Hepatocyte (in vitro differentiated cells): ENCODE measurements at regions not wholly inside any gene's neighbourhood (a gene's known extent, or its start where the extent isn't known, plus 50 kb on each side); places are given as distances from the start of the nearest gene placed in this dataset.

Experiments used
- DNase-seq: peaks from one replicate; pipeline ENCODE4 v3.0.0-alpha.2; 2016; ENCODE audit warnings: low spot score
- H2AFZ ChIP-seq: fragments of 200-600 bp; sonication (generic); 2 replicates; pipeline ENCODE4 v1.6.0; 2016; ENCODE audit warnings: antibody characterized with exemption, mild to moderate bottlenecking
- H3K27ac ChIP-seq: fragments of 200-600 bp; sonication (generic); 2 replicates; pipeline ENCODE4 v1.5.1; 2016; ENCODE audit warnings: mild to moderate bottlenecking
- H3K27me3 ChIP-seq: fragments of 200-600 bp; sonication (generic); 2 replicates; pipeline ENCODE4 v1.6.1; 2016
- H3K36me3 ChIP-seq: fragments of 200-600 bp; sonication (generic); replicated peaks from 2 replicates; pipeline ENCODE4 v1.5.1; 2016; ENCODE audit warnings: low read depth; ENCODE audit not compliant: insufficient read depth
- H3K4me1 ChIP-seq: fragments of 200-600 bp; sonication (generic); 2 replicates; pipeline ENCODE4 v1.5.1; 2016; ENCODE audit warnings: mild to moderate bottlenecking, moderate library complexity; ENCODE audit not compliant: insufficient read depth
- H3K4me2 ChIP-seq: fragments of 200-600 bp; sonication (generic); 2 replicates; pipeline ENCODE4 v1.6.0; 2016
- H3K4me3 ChIP-seq: fragments of 200-600 bp; sonication (generic); 2 replicates; pipeline ENCODE4 v1.5.1; 2016; ENCODE audit warnings: mild to moderate bottlenecking
- H3K79me2 ChIP-seq: fragments of 200-600 bp; sonication (generic); 2 replicates; pipeline ENCODE4 v1.6.0; 2017; ENCODE audit warnings: mild to moderate bottlenecking
- H3K9me2 ChIP-seq: fragments of 200-600 bp; sonication (generic); replicated peaks from 2 replicates; pipeline ENCODE4 v1.6.0; 2017; ENCODE audit warnings: mild to moderate bottlenecking; ENCODE audit not compliant: insufficient read depth
- H3K9me3 ChIP-seq: fragments of 200-600 bp; sonication (generic); 2 replicates; pipeline ENCODE4 v1.5.1; 2016; ENCODE audit warnings: low read depth, mild to moderate bottlenecking
- H4K20me1 ChIP-seq: fragments of 200-600 bp; sonication (generic); 2 replicates; pipeline ENCODE4 v1.6.0; 2016; ENCODE audit warnings: mild to moderate bottlenecking; ENCODE audit not compliant: insufficient read depth, poor library complexity, severe bottlenecking
- EZH2 ChIP-seq: fragments of 200-600 bp; sonication (generic); IDR thresholded peaks from 2 replicates; pipeline ENCODE4 v1.6.1; 2016; ENCODE audit warnings: antibody characterized with exemption, mild to moderate bottlenecking, borderline replicate concordance
- EZH2phosphoT487 ChIP-seq: fragments of 200-600 bp; sonication (generic); IDR thresholded peaks from one replicate; pipeline ENCODE4 v1.6.1; 2018; ENCODE audit warnings: antibody characterized with exemption, mild to moderate bottlenecking, low read depth, moderate library complexity; ENCODE audit not compliant: unreplicated experiment, severe bottlenecking
- WGBS: methylation state at CpG from one replicate; pipeline ENCODE4 v1.1.6; 2016; ENCODE audit warnings: low lambda C conversion rate; ENCODE audit errors: missing lambda C conversion rate; 5-methylcytosine and 5-hydroxymethylcytosine counted together
- TF ChIP-seq, protein P1 (sequence below): fragments of 200-600 bp; sonication (generic); IDR thresholded peaks from 2 replicates; pipeline ENCODE4 v1.5.1; 2016; ENCODE audit warnings: antibody characterized with exemption, mild to moderate bottlenecking; ENCODE audit not compliant: poor library complexity

DNA sequence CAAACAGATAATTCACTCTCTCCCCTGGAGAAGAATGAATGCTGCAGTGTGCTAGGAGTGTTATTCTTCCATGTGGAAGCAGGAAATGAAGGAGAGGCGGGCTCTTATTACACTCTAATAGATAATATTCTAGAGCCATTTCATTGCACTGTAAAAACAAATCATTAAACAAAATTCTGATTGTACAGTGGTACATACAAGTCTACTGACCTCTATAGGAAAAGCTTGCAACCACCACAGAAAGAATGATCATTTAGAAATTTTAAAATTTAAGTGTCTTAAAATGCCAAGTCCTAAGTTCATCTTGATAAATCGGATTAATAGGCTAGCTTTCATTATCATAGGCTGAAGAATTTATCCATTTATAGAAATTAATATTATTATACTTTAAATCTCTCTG, 960.3 kb upstream of the LRRN3 start:
- Histone ChIP-seq H3K9me3 (no peaks in the 10 kb centered on the region), H3K9me2 (no peaks in the 10 kb centered on the region), H3K27ac (no peak overlapping the region), H3K79me2 (no peaks in the 10 kb centered on the region), H3K27me3 (no peaks in the 10 kb centered on the region), H3K4me1 (no peaks in the 10 kb centered on the region), H3K4me3 (no peak overlapping the region), H3K36me3 (no peaks in the 10 kb centered on the region), H2AFZ (no peak overlapping the region), H4K20me1 (no peaks in the 10 kb centered on the region), H3K4me2 (no peak overlapping the region)
- no peak for DNase-seq
- 64% methylated on average over 2 of the region's 2 CpGs for WGBS
- no peak for TF ChIP-seq EZH2
- TF ChIP-seq, protein P1, sequence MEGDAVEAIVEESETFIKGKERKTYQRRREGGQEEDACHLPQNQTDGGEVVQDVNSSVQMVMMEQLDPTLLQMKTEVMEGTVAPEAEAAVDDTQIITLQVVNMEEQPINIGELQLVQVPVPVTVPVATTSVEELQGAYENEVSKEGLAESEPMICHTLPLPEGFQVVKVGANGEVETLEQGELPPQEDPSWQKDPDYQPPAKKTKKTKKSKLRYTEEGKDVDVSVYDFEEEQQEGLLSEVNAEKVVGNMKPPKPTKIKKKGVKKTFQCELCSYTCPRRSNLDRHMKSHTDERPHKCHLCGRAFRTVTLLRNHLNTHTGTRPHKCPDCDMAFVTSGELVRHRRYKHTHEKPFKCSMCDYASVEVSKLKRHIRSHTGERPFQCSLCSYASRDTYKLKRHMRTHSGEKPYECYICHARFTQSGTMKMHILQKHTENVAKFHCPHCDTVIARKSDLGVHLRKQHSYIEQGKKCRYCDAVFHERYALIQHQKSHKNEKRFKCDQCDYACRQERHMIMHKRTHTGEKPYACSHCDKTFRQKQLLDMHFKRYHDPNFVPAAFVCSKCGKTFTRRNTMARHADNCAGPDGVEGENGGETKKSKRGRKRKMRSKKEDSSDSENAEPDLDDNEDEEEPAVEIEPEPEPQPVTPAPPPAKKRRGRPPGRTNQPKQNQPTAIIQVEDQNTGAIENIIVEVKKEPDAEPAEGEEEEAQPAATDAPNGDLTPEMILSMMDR = peak; percentile 50

DNA sequence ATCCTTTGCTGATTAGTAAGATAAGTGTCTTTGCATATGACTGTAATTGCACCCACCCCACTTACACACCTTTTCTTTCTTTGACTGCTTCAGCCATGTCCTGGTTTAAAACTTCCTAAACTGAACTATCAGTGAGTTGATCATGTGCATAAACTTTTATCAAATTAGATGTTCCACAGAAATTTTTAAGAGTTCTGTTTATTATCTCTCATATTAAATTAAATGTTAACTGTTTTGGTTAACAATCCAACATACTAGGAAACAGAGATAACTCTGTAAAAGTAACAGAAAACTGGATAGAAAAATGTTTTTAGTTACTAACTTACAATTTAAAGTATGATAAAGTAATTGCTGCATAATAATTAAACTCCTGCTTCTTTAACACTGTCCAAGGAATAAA, 959.6 kb upstream of the LRRN3 start:
- TF ChIP-seq EZH2 = no peak
- no peak for TF ChIP-seq EZH2phosphoT487
- TF ChIP-seq, protein P1 = no peak
- no peaks in the 10 kb centered on the region for H3K36me3 ChIP-seq
- no peaks in the 10 kb centered on the region for H3K79me2 ChIP-seq
- H4K20me1 ChIP-seq = no peaks in the 10 kb centered on the region
- no peaks in the 10 kb centered on the region for H3K4me1 ChIP-seq
- DNase-seq = no peak
- H3K4me3 ChIP-seq = no peak overlapping the region
- no peaks in the 10 kb centered on the region for H3K9me3 ChIP-seq
- no peak overlapping the region for H2AFZ ChIP-seq
- no peak overlapping the region for H3K27ac ChIP-seq
- no peak overlapping the region for H3K4me2 ChIP-seq
- H3K9me2 ChIP-seq = no peaks in the 10 kb centered on the region
- H3K27me3 ChIP-seq = no peaks in the 10 kb centered on the region

DNA sequence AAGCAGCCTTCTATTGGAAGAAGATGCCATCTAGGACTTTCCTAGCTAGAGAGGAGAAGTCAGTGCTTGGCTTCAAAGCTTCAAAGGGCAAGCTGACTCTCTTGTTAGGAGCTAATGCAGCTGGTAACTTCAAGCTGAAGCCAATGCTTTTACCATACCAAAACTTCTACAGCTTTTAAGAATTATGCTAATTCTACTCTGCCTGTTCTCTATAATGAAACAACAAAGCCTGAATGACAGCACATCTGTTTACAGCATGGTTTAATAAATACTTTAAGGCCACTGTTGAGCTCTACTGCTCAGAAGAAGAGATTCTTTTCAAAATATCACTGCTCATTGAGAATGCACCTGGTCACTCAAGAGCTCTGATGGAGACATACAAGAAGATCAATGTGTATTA, 951.9 kb upstream of the LRRN3 start:
- TF ChIP-seq, protein P1 = no peak
- TF ChIP-seq EZH2phosphoT487 (no peak), EZH2 (no peak)
- H3K4me3 ChIP-seq = no peak overlapping the region
- no peaks in the 10 kb centered on the region for H3K4me1 ChIP-seq
- H3K27me3 ChIP-seq = no peaks in the 10 kb centered on the region
- no peaks in the 10 kb centered on the region for H3K79me2 ChIP-seq
- no peaks in the 10 kb centered on the region for H3K9me2 ChIP-seq
- no peaks in the 10 kb centered on the region for H3K9me3 ChIP-seq
- no peak overlapping the region for H3K27ac ChIP-seq
- H2AFZ ChIP-seq = no peak overlapping the region
- no peaks in the 10 kb centered on the region for H3K36me3 ChIP-seq
- no peak for DNase-seq
- no peak overlapping the region for H3K4me2 ChIP-seq
- H4K20me1 ChIP-seq = no peaks in the 10 kb centered on the region

DNA sequence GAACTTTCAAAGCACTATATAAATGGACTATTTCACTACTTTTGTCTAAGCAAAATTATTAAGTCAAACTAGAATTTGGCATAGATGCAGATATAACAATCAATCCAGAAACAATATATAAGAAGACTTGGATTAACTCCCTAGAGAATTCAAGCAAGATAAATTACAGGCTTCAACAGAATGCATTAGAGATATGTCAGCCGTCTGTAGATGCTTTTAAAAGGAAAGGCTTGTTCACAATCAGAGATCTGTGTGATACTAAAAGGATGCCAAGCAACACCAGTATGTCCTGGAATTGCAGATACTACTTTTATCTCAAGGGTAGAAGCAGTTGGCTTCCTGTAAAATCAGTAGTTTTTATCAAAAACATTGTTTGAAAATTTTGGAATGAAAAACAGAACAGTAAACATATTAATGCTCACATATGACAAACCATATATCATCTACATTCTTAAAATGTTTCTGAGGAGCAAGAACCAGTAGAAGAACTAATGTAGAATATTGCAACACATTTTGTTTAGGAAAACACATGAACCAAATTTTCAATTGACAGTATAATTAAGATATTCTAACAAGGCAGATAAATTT, 947.9 kb upstream of the LRRN3 start:
- no peaks in the 10 kb centered on the region for H4K20me1 ChIP-seq
- H2AFZ ChIP-seq = no peak overlapping the region
- no peak for TF ChIP-seq EZH2
- no peak for TF ChIP-seq EZH2phosphoT487
- TF ChIP-seq, protein P1 = no peak
- no peaks in the 10 kb centered on the region for H3K9me3 ChIP-seq
- H3K4me2 ChIP-seq = no peak overlapping the region
- H3K27me3 ChIP-seq = no peaks in the 10 kb centered on the region
- DNase-seq = no peak
- H3K9me2 ChIP-seq = no peaks in the 10 kb centered on the region
- 30% methylated on average over 1 of the region's 1 CpG for WGBS
- H3K4me3 ChIP-seq = no peak overlapping the region
- H3K36me3 ChIP-seq = no peaks in the 10 kb centered on the region
- H3K79me2 ChIP-seq = no peaks in the 10 kb centered on the region
- no peak overlapping the region for H3K27ac ChIP-seq
- no peaks in the 10 kb centered on the region for H3K4me1 ChIP-seq
